NB4 (cell line): ENCODE measurements at regions not wholly inside any gene's neighbourhood (a gene's known extent, or its start where the extent isn't known, plus 50 kb on each side); places are given as distances from the start of the nearest gene placed in this dataset.

Experiments used
- DNase-seq: peaks from one replicate; pipeline ENCODE4 v3.0.0; 2010; ENCODE audit warnings: low read depth
- H3K4me3 ChIP-seq: one replicate; pipeline ENCODE4 v1.5.1; 2011; ENCODE audit warnings: mild to moderate bottlenecking, low read depth, low read length, moderate library complexity
- CTCF ChIP-seq: IDR thresholded peaks from one replicate; pipeline ENCODE4 v1.5.1; 2012; ENCODE audit warnings: low read depth, low read length
- MAX ChIP-seq: IDR thresholded peaks from 2 replicates; pipeline ENCODE4 v1.6.1; 2011; ENCODE audit warnings: low read depth, low read length
- MYC ChIP-seq: IDR thresholded peaks from 2 replicates; pipeline ENCODE4 v1.6.1; 2011; ENCODE audit warnings: low read depth, low read length
- POLR2A ChIP-seq: IDR thresholded peaks from 2 replicates; pipeline ENCODE4 v1.6.1; 2011; ENCODE audit warnings: mild to moderate bottlenecking; ENCODE audit not compliant: insufficient read length; ENCODE audit errors: extremely low read depth

- H3K4me3 ChIP-seq = no peak overlapping the region
- no peak for DNase-seq
- TF ChIP-seq MYC (no peak), CTCF (no peak), POLR2A (no peak), MAX (no peak)
These were observed 77.6 kb downstream of the KIF4B start for GRCh38 chr5:155091063-155091648.

- DNase-seq = no peak
- H3K4me3 ChIP-seq = no peak overlapping the region
- TF ChIP-seq MAX (no peak), CTCF (no peak), POLR2A (no peak), MYC (no peak)
These were observed 78.5 kb downstream of the KIF4B start for GRCh38 chr5:155091768-155092717.

GRCh38 chr5:155094455-155094854 is 80.9 kb downstream of the KIF4B start:
- no peak for DNase-seq
- TF ChIP-seq MAX = no peak
- no peak for TF ChIP-seq CTCF
- no peak for TF ChIP-seq MYC
- TF ChIP-seq POLR2A = no peak

GRCh38 chr5:155097995-155098394 is 84.4 kb downstream of the KIF4B start:
- TF ChIP-seq MAX (no peak), MYC (no peak), CTCF (no peak), POLR2A (no peak)
- H3K4me3 ChIP-seq = no peak overlapping the region
- no peak for DNase-seq

More at GRCh38 chr5:155094455-155094854, 80.9 kb downstream of the KIF4B start:
- no peak overlapping the region for H3K4me3 ChIP-seq

GRCh38 chr5:155098433-155098832 is 84.9 kb downstream of the KIF4B start:
- no peak for TF ChIP-seq MYC
- TF ChIP-seq POLR2A = no peak
- no peak for TF ChIP-seq CTCF
- TF ChIP-seq MAX = no peak
- DNase-seq = no peak
- H3K4me3 ChIP-seq = no peak overlapping the region
